Endothelial cell of umbilical vein (primary cell): ENCODE measurements at regions not wholly inside any gene's neighbourhood (a gene's known extent, or its start where the extent isn't known, plus 50 kb on each side); places are given as distances from the start of the nearest gene placed in this dataset.

Source experiments
- BruUV-seq: library from RNA; stranded (reverse); fragments of 400-500 nt; replicated peaks from 2 replicates; lab custom pipeline; 2021; lab: Mats Ljungman, UMichigan
- CTCF ChIA-PET: fragments of 300-600, 350-600 bp; sonication (Branson Sonifier 250); formaldehyde crosslinking; loops from one replicate; lab custom pipeline; 2021; ENCODE audit warnings: antibody characterized with exemption, inconsistent platforms; lab: Charles Lee
- POLR2A ChIA-PET: fragments of 300-600, 350-600 bp; sonication (Branson Sonifier 250); formaldehyde crosslinking; loops from one replicate; lab custom pipeline; 2021; ENCODE audit warnings: antibody characterized with exemption, inconsistent platforms; lab: Charles Lee
- DNase-seq: peaks from one replicate; pipeline ENCODE4 v3.0.0-alpha.2; 2011; ENCODE audit warnings: low read depth, low spot score
- FAIRE-seq: peaks from 2 replicates; lab custom pipeline; 2011; peaks lifted over from hg19 to GRCh38; lab: Jason Lieb, UNC
- H2AFZ ChIP-seq: 2 replicates; pipeline ENCODE4 v1.6.0; 2012; ENCODE audit warnings: low read depth, low read length, control low read depth, inconsistent platforms
- H3K27ac ChIP-seq: 2 replicates; pipeline ENCODE4 v1.5.1; 2011; ENCODE audit warnings: low read depth, mild to moderate bottlenecking, control low read depth, low read length, moderate library complexity; ENCODE audit not compliant: insufficient read depth
- H3K27me3 ChIP-seq, 2 experiments: 2 replicates each; pipeline versions ENCODE4 v1.6.0 to v1.6.1; 2011; ENCODE audit warnings: low read length in 2 of 2, mixed read lengths in 1 of 2; ENCODE audit not compliant: control insufficient read depth in 2 of 2, insufficient read depth in 2 of 2
- H3K36me3 ChIP-seq, 2 experiments: 2 replicates in 1 of 2; 3 replicates in 1 of 2; pipeline ENCODE4 v1.5.1; 2011; ENCODE audit warnings: low read length in 2 of 2, mild to moderate bottlenecking in 1 of 2, moderate library complexity in 1 of 2; ENCODE audit not compliant: control insufficient read depth in 2 of 2, insufficient read depth in 2 of 2; ENCODE audit errors: extremely low read depth in 1 of 2
- H3K4me1 ChIP-seq: 3 replicates; pipeline ENCODE4 v1.5.1; 2011; ENCODE audit warnings: mild to moderate bottlenecking, low read length; ENCODE audit not compliant: control insufficient read depth, insufficient read depth; ENCODE audit errors: extremely low read depth
- H3K4me2 ChIP-seq: 2 replicates; pipeline ENCODE4 v1.6.1; 2011; ENCODE audit warnings: low read length, control low read depth, mixed read lengths; ENCODE audit not compliant: insufficient read depth
- H3K4me3 ChIP-seq, 3 experiments: fragments of 200-600 bp in 1 of 3; sonication (generic), shearing (Covaris generic) in 1 of 3; replicated peaks in 1 of 3; 2 replicates each; pipeline ENCODE4 v1.5.1; 2011 to 2016; ENCODE audit warnings: control low read depth in 3 of 3, low read length in 3 of 3, mild to moderate bottlenecking in 2 of 3, inconsistent platforms in 1 of 3, low read depth in 1 of 3, moderate library complexity in 1 of 3; ENCODE audit not compliant: insufficient read depth in 1 of 3
- H3K79me2 ChIP-seq: 2 replicates; pipeline ENCODE4 v1.6.0; 2012; ENCODE audit warnings: low read length, inconsistent platforms; ENCODE audit not compliant: control insufficient read depth, insufficient read depth
- H3K9ac ChIP-seq: replicated peaks from 2 replicates; pipeline ENCODE3; 2011; ENCODE audit warnings: low read length, control low read depth; ENCODE audit not compliant: insufficient read depth; ENCODE audit errors: extremely low read depth
- H3K9me1 ChIP-seq: replicated peaks from 3 replicates; pipeline ENCODE4 v1.6.0; 2011; ENCODE audit warnings: mild to moderate bottlenecking, low read length; ENCODE audit not compliant: control insufficient read depth, insufficient read depth; ENCODE audit errors: extremely low read depth
- H3K9me3 ChIP-seq: replicated peaks from 2 replicates; pipeline ENCODE4 v1.5.1; 2012; ENCODE audit warnings: low read length, inconsistent platforms; ENCODE audit not compliant: control insufficient read depth, insufficient read depth
- H4K20me1 ChIP-seq: replicated peaks from 2 replicates; pipeline ENCODE3; 2011; ENCODE audit warnings: mild to moderate bottlenecking, low read length; ENCODE audit not compliant: control insufficient read depth, insufficient read depth; ENCODE audit errors: extremely low read depth
- EZH2 ChIP-seq: IDR thresholded peaks from 2 replicates; pipeline ENCODE4 v1.6.1; 2012; ENCODE audit warnings: borderline replicate concordance, low read depth, mild to moderate bottlenecking, moderate library complexity, low read length, inconsistent platforms; ENCODE audit not compliant: severe bottlenecking
- FOS ChIP-seq: IDR thresholded peaks from 2 replicates; pipeline ENCODE4 v1.6.1; 2011; ENCODE audit warnings: mild to moderate bottlenecking, low read length, moderate library complexity, borderline replicate concordance; ENCODE audit not compliant: insufficient read depth
- GATA2 ChIP-seq: IDR thresholded peaks from 2 replicates; pipeline ENCODE4 v1.7.0; 2011; ENCODE audit warnings: low read depth, mild to moderate bottlenecking, moderate library complexity, mixed read lengths, low read length; ENCODE audit not compliant: insufficient read length, insufficient read depth
- JUN ChIP-seq: IDR thresholded peaks from 2 replicates; pipeline ENCODE4 v1.6.1; 2011; ENCODE audit warnings: borderline replicate concordance, low read depth; ENCODE audit not compliant: insufficient read length, insufficient read depth
- MYC ChIP-seq: IDR thresholded peaks from one replicate; pipeline ENCODE4 v1.6.1; 2011; ENCODE audit warnings: mild to moderate bottlenecking, low read depth, low read length
- POLR2A ChIP-seq: IDR thresholded peaks from 2 replicates; pipeline ENCODE4 v1.6.1; 2012; ENCODE audit warnings: low read depth, mild to moderate bottlenecking, control low read depth, low read length
- POLR2AphosphoS5 ChIP-seq: IDR thresholded peaks from 2 replicates; pipeline ENCODE4 v1.6.1; 2012; ENCODE audit warnings: low read depth, mild to moderate bottlenecking, control low read depth, low read length, moderate library complexity; ENCODE audit not compliant: insufficient read depth
- dilution Hi-C: fragments of 300-500 bp; cut with MboI; formaldehyde crosslinking; loops from one replicate; pipeline ENCODE4 v1.15.0; 2019; ENCODE audit warnings: low sequenced_read_pairs; ENCODE audit not compliant: extremely low pct_ligation_motif_present
- intact Hi-C: fragments of 100-400 bp; cut with micrococcal nuclease; formaldehyde crosslinking; loops from one replicate; pipeline ENCODE4 v1.10.0; 2022
- TF ChIP-seq, protein P1 (sequence below), 2 donors: IDR thresholded peaks; 1 replicate in 1 of 2; 2 replicates in 1 of 2; pipeline ENCODE4 v1.5.1; 2011; ENCODE audit warnings: low read length in 2 of 2, mild to moderate bottlenecking in 2 of 2, moderate library complexity in 2 of 2, control low read depth in 1 of 2, inconsistent platforms in 1 of 2, low read depth in 1 of 2; ENCODE audit not compliant: insufficient read depth in 1 of 2; ENCODE audit errors: extremely low read depth in 1 of 2
- TF ChIP-seq, protein P2 (sequence below): IDR thresholded peaks from 2 replicates; pipeline ENCODE4 v1.6.1; 2011; ENCODE audit not compliant: insufficient read depth, insufficient read length

DNA sequence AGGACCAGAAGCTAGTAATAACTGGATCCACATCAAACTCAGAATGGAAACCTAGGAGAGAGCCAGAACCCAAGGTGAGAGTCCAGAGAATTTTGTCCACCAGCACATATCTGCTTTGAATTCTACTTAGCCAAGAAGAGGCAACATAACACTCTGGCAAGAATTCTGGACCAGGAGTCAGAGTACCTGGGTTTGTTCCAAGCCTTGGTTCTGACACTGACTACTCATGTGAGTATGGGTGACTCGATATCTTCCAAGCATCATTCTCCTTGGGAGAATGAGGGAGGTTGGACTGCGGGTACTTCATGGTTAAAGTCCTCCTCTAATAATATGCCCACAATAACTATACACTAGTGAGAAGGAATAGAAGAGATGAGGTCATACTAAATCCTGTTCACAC lies 144.0 kb upstream of the JADE1 start:
- Histone ChIP-seq H2AFZ (no peak overlapping the region), H3K79me2 (no peaks in the 10 kb centered on the region), H3K4me2 (no peak overlapping the region), H3K9ac (no peak overlapping the region), H3K27ac (no peak overlapping the region), H3K36me3 (no peaks in the 10 kb centered on the region), H3K4me1 (no peaks in the 10 kb centered on the region), H3K9me3 (no peaks in the 10 kb centered on the region), H4K20me1 (no peaks in the 10 kb centered on the region), H3K9me1 (no peaks in the 10 kb centered on the region), H3K4me3 (no peak overlapping the region), H3K27me3 (no peaks in the 10 kb centered on the region)
- DNase-seq (no peak), FAIRE-seq (no peak)
- TF ChIP-seq GATA2 (no peak), MYC (no peak), POLR2AphosphoS5 (no peak), JUN (no peak), POLR2A (no peak), EZH2 (no peak), FOS (no peak)
- TF ChIP-seq, protein P1, sequence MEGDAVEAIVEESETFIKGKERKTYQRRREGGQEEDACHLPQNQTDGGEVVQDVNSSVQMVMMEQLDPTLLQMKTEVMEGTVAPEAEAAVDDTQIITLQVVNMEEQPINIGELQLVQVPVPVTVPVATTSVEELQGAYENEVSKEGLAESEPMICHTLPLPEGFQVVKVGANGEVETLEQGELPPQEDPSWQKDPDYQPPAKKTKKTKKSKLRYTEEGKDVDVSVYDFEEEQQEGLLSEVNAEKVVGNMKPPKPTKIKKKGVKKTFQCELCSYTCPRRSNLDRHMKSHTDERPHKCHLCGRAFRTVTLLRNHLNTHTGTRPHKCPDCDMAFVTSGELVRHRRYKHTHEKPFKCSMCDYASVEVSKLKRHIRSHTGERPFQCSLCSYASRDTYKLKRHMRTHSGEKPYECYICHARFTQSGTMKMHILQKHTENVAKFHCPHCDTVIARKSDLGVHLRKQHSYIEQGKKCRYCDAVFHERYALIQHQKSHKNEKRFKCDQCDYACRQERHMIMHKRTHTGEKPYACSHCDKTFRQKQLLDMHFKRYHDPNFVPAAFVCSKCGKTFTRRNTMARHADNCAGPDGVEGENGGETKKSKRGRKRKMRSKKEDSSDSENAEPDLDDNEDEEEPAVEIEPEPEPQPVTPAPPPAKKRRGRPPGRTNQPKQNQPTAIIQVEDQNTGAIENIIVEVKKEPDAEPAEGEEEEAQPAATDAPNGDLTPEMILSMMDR (IDR thresholded peaks at IDR 0.05; ENCODE audit: extremely low read depth in 1 of 2, insufficient read depth in 1 of 2, low read depth in 1 of 2, low read length in 2 of 2): no peak
- TF ChIP-seq, protein P2, sequence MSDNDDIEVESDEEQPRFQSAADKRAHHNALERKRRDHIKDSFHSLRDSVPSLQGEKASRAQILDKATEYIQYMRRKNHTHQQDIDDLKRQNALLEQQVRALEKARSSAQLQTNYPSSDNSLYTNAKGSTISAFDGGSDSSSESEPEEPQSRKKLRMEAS: no peak
- dilution Hi-C loops (no loop called here), intact Hi-C loops (no loop called here)
- ChIA-PET CTCF (no interaction called here), POLR2A (no interaction called here)
- no TSS peak for BruUV-seq
